K562 (cell line): ENCODE measurements at regions not wholly inside any gene's neighbourhood (a gene's known extent, or its start where the extent isn't known, plus 50 kb on each side); places are given as distances from the start of the nearest gene placed in this dataset.

ENCODE experiments used
- CBX1 ChIP-seq: sonication (generic); IDR thresholded peaks from 2 replicates; pipeline ENCODE4 v1.6.1; 2016; ENCODE audit warnings: antibody characterized with exemption, low read depth, mild to moderate bottlenecking
- EZH2 ChIP-seq: IDR thresholded peaks from 2 replicates; pipeline ENCODE4 v1.6.1; 2012; ENCODE audit warnings: low read depth, mild to moderate bottlenecking, inconsistent platforms, low read length, borderline replicate concordance
- GTF3C2 ChIP-seq: IDR thresholded peaks from 3 replicates; pipeline ENCODE4 v1.6.1; 2011; ENCODE audit warnings: borderline replicate concordance, mild to moderate bottlenecking, moderate library complexity; ENCODE audit not compliant: insufficient read length; ENCODE audit errors: extremely low read depth
- KDM2B ChIP-seq: fragments of 250-450 bp; sonication (Bioruptor Pico); IDR thresholded peaks from 2 replicates; pipeline ENCODE4 v1.8.0; 2021; ENCODE audit warnings: mild to moderate bottlenecking, moderate library complexity
- NCOA4 ChIP-seq: fragments of 450-650 bp; IDR thresholded peaks from 2 replicates; pipeline ENCODE4 v1.6.1; 2018; ENCODE audit warnings: mild to moderate bottlenecking; ENCODE audit not compliant: partially characterized antibody
- PREB ChIP-seq: sonication (generic); formaldehyde crosslinking; IDR thresholded peaks from 2 replicates; pipeline ENCODE4 v1.8.1; 2023; ENCODE audit warnings: mild to moderate bottlenecking, missing genetic modification reagents
- RHOXF2B ChIP-seq: fragments of 250-450 bp; sonication (Bioruptor Pico); conservative IDR thresholded peaks from 2 replicates; pipeline ENCODE4 v1.5.1; 2021
- SLC30A9 ChIP-seq: fragments of 250-450 bp; sonication (Bioruptor Pico); IDR thresholded peaks from 2 replicates; pipeline ENCODE4 v1.8.0; 2022; ENCODE audit warnings: mild to moderate bottlenecking, moderate library complexity
- TAF1 ChIP-seq: IDR thresholded peaks from 2 replicates; pipeline ENCODE4 v1.6.1; 2011; ENCODE audit warnings: mild to moderate bottlenecking, low read length, moderate library complexity; ENCODE audit not compliant: insufficient read depth, control insufficient read depth, severe bottlenecking; ENCODE audit errors: extremely low read depth
- ZBTB49 ChIP-seq: sonication (generic); formaldehyde crosslinking; IDR thresholded peaks from 2 replicates; pipeline ENCODE4 v1.8.0; 2022; ENCODE audit warnings: missing genetic modification reagents, mild to moderate bottlenecking, borderline replicate concordance
- ZNF174 ChIP-seq: fragments of 250-450 bp; sonication (Bioruptor Pico); IDR thresholded peaks from 2 replicates; pipeline ENCODE4 v1.4.0; 2020; ENCODE audit warnings: mild to moderate bottlenecking
- TF ChIP-seq, protein P1 (sequence below): fragments of 450-650 bp; IDR thresholded peaks from 2 replicates; pipeline ENCODE4 v1.6.1; 2016

DNA sequence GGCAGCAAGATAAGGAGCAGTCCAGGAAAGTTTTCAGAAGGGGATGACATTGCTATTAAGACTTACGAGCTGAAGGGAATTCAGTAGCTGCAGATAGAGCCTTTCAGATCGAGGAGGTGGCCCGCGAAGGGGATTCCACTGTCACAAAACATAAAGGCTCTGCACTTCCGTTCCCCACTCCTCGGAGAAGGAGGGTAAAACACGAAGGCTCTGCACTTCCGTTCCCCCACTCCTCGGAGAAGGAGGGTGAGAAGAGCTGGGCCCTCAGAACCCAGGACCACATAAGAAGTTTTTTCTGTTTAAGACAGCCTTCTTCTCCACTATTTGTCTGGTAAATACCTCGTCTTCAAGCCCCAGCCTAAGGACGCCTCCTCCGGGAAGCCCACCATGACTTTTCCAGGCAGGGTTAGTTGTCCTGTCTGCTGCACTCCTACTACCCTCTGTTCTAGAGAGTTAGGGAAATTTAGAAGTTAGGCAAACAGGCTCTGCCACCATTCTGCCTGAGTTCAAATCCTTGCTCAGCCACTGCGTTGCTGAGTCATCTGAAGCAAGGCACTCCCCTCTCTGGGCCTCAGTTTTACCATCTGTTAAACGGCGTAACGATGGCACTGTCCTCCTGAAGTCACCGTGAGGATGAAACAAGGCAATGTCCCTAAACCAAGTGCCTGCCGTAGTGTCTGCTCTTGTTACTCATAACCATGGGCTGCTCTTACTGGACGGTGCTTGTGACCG, 134.1 kb upstream of the HES1 start (continued):
- TF ChIP-seq NCOA4 (no peak), ZNF174 (CRISPR knock-in tag) (no peak), SLC30A9 (CRISPR knock-in tag) (no peak), GTF3C2 (peak; percentile 65), CBX1 (peak; percentile 87; the same call in 1 of the 2 replicates), KDM2B (CRISPR knock-in tag) (no peak), TAF1 (no peak), EZH2 (no peak), PREB (CRISPR knock-in tag) (no peak), RHOXF2B (CRISPR knock-in tag) (no peak), ZBTB49 (no peak)
- TF ChIP-seq, protein P1, sequence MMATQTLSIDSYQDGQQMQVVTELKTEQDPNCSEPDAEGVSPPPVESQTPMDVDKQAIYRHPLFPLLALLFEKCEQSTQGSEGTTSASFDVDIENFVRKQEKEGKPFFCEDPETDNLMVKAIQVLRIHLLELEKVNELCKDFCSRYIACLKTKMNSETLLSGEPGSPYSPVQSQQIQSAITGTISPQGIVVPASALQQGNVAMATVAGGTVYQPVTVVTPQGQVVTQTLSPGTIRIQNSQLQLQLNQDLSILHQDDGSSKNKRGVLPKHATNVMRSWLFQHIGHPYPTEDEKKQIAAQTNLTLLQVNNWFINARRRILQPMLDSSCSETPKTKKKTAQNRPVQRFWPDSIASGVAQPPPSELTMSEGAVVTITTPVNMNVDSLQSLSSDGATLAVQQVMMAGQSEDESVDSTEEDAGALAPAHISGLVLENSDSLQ, result 0 out of 2 replicates have a peak, but pooled peaks have one; percentile 30
- TF ChIP-seq, all 486 proteins: peak for 35
